Putamen (tissue), 1 donor: ENCODE measurements at regions not wholly inside any gene's neighbourhood (a gene's known extent, or its start where the extent isn't known, plus 50 kb on each side); places are given as distances from the start of the nearest gene placed in this dataset.
A peak's percentile ranks its signal among the peaks of the same experiment; 100 is the strongest.
"Not testable (repeated sequence)": the region's sequence is repeated elsewhere in the genome, so short reads cannot be mapped to it uniquely, and the experiment has no call there.

Source experiments
- DNase-seq: peaks from one replicate; pipeline ENCODE4 v3.0.0-alpha.2; 2016; ENCODE audit warnings: low spot score

DNA sequence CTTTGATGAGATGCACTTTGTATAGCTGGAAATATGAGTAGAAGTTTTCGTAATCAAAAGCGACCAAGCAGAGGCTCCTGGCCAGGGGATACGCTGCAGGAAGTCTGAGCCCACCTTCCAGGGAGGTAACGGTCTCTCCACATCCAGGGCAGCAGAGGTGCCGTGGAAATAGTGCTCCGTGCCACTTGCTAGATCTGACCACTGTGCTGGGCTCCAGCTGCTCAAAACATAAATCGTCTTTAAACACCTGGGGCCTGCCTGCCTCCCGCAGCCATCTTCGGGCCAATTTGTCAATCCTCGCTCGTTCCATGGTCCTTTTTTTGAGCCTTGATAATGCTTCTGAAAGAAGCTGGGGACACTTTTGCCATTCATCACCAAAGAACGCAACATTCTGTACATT lies 445.0 kb downstream of the ZNF536 start:
- DNase-seq, result no peak

DNA sequence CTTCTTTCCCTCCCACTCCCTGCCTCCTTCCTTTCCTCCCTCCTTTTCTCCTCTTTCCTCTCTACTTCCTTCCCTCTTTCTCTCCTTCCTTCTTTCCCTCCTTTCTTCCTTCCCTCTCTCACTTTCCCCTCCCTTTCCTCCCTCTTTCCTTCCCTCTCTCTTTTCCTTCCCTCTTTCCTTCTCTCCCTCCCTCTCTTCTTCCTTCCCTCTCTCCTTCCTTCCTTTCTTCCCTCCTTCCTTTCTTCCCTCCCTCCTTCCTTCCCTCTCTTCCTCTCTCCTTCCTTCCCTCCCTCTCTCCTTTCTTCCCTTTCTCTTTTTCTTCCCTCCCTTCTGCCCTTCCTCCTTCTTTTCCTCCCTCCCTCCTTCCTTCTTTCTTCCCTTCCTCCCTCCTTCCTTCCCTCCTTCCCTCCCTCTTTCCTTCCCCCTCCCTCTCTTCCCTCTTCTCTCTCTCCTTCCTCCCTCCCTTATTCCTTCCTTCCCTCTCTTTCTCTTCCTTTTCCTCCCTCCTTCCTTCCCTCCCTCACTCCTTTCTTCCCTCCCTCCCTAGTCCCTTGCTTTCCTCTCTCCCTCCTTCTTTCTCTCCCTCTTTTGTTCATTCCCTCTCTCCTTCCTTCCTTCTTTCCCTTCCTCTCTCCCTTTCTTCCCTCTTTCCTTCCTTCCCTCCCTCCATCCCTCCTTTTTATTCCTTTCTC lies 443.9 kb downstream of the ZNF536 start:
- DNase-seq, result no peak

DNA sequence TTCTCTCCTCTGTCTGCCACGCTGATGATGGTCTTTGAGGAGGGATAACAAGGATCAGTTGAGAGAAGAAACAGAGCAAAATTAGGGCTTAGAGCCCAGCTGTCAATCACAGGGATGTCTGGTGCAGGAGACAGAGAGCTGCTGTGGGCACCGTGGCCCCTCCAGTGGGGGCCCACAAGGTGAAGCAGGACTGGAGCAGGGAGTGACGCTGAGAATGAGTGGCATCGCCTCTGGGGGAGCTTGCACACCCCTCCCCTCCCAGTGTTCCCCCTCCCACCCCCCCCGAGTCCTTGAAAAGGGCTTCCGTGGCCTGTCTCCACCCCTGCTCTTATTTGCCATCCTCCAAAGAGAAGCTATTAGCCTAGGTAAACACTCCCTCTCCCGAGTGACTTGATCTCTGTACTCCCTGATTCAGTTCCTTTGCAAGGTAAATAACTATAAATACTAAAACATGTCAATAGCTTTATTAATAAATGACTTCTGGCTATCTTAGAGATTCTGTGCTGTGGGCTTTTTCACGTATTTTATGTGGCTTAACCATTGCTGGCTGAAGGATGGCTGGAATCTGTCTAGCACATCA lies 440.0 kb downstream of the ZNF536 start:
- DNase-seq, result no peak

DNA sequence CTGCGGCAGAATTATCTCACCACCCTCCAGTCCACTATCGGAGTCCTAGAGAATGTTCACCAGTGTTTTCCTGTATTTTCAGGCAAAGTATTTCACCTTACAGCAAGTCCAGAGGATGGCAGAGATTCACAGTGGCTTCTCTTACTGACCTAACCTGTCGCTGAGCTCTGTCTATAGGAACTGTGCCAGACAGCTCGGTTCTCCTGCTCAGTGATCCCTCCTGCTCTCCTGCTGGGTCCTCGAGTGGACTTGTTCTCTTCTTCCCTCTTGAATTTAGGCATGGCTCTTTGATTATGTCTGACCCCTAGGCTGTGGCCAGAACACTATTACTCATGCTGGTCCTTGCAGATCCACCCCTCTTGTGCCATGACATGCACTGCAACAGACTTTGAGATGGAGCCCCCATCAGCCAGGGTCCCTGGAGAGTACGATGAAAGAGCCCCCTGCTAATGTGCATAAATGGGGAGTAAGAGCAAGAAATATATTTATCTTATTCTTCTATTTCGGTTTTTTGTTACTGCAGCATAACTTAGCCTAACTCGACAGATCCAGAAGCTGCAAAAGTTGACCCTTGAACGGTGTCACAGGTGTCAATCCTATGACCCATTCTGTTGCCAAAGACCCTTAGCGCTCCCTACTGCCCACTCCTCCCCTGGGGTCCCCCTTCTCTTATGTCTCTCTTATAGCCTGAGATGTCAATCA lies 439.4 kb downstream of the ZNF536 start:
- no peak for DNase-seq

DNA sequence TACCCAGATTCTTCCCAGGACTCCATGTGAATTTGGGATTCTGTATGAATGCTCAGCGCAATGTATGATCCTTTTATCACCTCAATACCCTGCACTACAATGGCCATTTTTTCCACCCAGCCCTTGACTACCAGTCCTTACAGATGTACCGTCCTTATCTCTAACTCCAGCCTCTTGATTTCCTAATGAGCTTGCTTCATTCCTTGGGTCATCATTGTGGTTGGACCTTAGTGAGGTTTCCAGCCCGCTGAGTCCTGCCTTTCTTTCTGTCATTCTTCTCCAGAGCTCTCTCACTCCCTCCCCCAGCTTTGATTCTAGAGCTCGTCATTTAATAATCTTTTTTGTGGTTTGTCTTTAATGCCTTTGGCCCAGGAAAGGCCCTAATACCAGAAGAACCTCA lies 438.5 kb downstream of the ZNF536 start:
- no peak for DNase-seq

DNA sequence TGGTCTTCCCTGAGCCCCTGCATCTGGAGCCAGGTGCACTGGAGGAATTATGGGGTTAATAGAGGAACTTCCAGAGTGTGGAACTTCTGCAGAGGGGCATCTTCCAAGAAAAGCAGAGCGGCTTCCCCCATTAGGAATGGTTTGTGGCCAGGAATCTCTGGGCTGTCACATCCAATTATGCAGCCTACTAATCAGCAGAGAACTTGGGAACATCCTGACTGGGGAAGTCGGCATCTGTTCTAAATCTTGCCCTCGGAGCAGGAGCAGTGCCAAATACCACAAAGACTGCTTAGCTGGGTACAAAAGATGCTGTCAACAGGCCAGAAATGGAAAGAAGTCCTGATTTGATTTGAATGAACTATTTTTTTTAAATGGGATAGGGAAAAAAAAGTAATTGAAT lies 435.1 kb downstream of the ZNF536 start:
- no peak for DNase-seq

DNA sequence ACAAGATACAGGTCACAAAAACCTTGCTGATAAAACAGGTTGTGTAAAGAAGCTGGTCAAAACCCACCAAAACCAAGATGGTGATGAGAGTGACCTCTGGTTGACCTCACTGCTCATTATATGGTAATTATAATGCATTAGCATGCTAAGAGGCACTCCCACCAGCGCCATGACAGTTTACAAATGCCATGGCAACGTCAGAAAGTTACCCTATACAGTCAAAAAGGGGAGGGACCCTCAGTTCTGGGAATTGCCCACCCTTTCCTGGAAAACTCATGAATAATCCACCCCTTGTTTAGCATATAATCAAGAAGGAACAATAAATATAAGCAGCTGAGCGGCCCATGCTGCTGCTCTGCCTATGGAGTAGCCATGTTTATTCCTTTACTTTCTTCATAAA lies 434.1 kb downstream of the ZNF536 start:
- no peak for DNase-seq

DNA sequence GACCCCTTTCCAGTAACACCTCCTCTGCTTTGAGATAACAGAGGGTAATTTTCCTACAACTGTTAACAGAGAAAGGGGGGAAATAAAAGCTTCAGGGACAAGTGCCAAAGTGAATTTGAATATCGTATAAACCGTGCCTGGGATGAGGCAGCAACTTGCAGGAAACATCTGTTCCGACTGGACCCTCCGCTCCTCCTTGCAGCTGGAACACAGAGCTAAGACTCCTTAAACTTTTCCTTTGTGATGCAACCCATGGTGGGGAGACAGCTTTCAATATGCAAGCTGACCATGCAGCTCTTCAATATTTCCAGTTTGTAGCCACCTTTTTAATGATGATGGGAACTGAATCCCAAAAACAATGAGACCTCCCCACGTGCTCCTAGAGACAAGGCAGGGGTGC lies 432.6 kb downstream of the ZNF536 start:
- no peak for DNase-seq

DNA sequence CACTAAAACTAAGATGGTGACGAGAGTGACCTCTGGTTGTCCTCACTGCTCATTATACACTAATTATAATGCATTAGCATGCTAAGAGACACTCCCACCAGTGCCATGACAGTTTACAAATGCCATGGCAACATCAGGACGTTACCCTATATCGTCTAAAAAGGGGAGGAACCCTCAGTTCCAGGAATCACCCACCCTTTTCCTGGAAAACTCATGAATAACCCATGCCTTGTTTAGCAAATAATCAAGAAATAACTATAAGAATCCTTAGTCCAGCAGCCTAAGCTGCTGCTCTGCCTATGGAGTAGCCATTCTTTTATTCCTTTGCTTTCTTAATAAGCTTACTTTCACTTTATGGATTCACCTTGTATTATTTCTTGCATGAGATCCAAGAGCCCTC lies 432.1 kb downstream of the ZNF536 start:
- not testable (repeated sequence) for DNase-seq

DNA sequence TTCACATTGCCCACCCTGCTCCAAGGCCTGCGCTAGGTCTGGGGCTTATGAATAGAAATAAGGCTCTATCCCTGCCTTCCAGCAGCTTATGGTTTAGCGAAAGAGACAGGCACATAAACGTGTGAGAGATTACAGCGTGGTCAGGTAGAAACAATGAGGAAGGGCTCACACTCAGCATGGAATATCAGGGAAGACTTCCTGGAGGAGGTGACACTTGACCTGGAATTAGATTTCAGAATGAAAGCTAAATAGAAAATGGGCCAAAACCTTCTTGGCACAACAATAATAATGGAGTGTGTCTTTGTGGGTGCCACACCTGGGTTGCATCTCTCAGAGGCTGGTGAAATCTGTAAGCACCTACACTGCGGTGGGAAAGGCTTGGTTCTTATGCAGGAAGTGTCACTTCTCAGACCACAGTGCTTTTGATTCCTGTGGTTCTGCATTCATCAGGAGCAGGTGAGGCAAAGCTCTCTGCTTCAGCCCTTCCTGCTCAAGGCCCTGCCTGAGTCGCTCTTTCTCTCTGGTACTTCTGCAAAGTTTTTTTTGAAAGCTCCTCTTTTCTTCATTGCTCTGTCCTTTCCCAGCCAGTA lies 430.3 kb downstream of the ZNF536 start:
- DNase-seq, result no peak

DNA sequence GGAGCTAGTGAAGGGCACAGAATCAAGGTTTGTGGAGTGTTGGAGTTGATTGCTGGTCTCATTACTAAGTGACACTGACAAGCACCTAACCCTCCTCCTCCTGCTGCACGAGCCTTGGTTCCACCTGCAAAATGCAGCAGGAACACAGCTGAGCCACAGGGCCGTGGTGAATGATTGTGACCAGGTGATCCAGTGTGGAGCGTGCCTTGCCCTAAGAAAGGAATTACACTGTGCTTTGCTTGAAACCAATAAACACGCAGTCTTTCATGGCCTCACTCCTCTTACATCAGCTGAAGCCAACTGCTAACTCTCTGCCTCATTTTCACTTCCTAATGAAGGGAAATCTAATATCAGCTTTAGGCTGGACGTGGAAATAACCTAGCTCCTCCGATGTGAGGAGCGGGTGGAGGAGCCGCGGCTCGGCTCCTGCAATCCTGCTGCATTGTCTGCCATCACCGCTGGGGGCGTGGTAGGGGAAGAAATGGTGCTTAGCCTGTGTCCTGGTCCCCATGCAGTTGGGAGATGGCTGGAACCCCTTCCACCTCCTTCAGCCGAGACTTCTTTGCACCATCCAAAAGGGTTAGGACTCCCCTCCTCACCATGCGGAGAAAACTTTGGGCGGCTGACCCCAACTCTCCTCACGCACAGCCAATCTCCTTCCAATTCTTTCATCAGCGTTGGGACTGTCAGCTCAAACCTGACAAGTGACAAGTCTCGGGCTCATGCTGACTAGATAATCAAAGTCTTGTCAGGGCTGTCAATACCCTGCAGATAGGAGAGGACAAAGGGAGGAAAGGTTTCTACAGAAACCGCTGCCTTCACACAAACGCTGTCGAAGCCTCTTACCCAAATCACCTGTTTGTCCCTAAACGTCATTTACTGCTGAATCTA lies 427.9 kb downstream of the ZNF536 start:
- peak; percentile 9 for DNase-seq

DNA sequence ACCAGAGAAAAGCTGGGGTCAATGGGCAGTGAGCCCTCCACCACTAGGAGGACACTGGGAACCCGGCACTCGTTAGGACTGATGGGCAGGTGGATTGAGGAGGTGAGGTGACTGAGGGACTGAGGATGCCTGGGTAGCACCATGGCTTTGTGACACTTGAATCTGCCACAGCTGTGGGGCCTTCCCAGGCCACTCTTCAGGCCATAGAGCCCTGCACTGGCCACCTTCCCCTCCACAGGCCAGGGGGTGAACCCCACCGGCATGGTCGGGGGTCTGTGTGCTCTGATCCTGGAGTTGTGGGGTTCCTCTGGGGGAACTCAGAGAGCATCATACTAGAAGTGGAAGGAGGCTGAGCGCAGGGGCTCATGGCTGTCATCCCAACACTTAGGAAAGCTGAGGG lies 423.5 kb downstream of the ZNF536 start:
- DNase-seq, result no peak

DNA sequence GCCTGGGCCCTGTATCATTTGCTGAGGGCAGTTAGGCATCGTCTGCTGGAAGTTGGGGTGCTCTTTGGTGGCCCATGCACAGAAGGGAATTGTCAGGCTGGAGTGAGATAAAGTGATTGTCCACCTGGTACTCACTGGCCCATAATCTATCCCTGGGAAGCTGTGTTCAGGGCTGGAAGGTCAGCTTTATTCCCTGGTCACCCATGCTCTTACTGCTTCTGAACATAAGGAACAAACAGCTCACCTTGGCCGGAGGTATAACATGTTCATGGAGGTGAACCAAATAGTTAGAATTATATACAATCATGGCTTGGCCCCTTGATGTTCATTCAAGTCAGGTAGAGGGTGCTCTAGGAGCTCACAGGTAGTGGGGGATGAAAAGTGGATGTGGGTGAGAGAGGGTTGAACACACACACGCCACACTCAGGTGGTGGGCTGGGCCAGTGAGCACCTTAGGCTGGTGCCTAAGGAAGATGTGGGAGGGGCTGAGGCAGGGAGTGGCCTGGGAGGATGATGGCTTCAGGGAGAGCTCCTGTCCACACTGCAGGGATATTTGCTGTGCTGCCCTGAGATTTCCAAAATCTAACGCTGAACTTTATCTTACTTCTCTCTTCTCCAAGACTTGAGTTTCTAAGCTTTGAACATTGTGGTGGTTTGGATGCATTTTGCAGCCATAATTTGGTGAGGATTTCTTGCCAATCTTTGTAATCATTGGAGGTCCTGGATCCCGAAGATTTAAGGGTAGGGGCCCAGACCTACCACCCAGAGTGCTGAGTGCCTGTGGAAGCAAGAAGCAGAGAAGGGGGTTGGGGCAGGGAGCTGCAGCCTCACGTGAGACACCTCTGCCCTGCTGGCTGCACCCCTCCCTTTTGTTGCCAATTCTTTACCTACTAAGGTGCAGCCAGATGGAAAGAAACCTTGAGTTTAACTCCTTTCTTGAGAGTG lies 420.6 kb downstream of the ZNF536 start:
- no peak for DNase-seq

DNA sequence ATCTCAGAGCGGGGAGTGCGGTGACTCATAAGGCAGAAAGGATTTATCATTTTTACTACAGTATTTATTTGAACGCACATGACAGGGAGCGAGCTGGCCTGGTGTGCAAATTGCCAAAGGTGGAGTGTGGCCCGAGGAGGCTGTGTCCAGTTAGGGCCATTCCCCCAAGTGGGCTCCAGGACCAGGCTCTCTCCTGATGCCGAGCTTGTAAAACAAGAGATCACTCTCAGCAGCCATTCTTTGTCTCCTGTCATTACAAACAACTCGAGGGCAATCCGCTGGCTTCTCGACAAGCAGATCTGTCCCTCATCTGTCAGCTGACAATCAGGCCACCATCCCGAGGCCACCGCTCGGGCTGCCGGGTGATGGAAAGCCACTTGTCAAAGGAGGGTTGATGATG lies 418.9 kb downstream of the ZNF536 start:
- DNase-seq, result no peak

DNA sequence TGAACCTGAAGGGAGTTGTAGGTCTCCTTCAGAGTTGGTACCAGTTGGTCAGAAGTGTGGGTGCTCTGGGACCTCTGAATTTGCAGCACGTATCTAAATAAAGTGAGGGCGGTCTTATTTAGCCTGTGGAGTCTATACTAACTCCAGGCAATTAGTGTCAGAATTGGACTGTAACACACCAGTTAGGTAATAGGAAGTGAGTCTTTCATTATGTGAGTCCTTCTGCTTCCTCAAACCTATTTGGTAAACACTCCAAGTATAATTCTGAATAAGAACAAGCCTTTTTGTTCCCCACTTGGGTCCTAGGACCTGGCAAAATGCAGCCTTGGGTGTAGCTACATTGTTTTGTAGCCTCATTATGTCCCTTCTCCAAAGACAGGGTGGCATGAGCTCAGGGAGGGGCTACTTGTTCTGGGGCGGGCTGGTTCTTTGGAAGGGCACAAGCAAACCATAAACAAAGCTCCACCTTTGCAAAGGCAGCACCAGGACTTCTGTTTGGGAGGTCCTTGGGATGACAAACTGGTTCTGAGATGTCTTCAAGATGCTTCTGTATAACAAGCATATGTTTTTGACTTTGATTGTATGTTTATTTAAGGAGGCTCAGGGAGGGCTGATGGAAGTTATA lies 418.0 kb downstream of the ZNF536 start:
- DNase-seq, result no peak

DNA sequence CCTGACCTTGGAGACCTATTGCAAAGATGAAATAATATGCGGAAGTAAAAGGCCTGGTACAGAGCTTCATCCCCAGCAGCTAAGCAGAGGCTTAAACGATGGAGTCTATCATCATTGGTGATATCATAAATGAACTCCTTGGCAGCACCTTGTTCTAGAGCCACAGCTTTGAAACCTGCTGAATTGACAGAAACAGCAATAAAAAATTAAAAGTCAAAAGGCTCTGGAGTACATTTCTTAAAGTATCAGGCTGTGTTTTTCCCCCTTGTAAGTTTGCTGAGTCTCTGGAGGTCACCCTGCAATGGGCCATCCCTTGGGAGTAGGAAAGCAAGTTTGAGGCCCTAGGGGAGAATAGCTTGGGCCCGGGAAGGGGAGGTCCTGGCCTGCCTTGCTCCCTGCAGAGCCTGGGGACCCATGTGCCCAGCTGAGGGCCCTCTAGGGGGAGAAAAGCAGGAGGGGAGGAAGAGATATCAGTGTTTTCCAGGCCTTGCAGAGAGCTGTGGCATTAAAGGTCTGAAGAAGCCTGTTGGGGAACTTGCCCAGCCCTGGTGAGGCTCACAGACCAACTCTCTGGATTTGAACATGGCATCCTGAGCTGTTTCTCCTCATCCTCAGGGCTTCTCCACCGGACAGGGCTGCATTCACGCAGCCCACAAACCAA lies 416.1 kb downstream of the ZNF536 start:
- DNase-seq, result no peak

DNA sequence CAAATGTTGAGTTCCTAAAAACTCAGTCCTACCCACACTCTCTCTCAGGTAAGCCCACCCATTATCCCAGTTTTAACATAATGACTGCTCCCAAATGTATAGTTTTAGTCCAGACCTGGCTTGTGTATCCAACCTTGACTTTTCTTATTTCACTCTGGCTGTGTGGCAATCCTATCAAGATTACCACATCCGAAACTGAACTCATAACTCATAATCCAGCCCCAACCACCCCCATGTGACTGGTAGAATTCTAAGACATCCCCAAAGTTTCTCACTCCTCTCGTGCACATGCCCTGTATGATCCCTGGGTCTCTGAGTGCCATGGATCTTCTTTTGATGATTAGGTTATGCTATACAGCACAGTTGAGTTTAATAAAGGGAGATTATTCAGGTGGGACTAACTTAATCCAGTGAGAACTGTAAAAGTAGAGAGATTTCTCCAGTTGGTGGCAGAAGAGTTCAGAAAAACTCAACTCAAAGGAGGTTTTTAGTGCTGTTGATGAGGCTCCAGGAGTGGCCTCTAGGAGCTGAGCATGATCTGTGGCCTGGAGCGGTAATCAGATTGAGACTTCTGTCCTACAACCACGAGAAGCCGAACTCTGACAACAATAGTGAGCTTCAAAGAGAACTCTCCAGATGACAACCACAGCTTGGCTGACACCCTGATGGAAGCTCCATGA lies 413.4 kb downstream of the ZNF536 start:
- no peak for DNase-seq

DNA sequence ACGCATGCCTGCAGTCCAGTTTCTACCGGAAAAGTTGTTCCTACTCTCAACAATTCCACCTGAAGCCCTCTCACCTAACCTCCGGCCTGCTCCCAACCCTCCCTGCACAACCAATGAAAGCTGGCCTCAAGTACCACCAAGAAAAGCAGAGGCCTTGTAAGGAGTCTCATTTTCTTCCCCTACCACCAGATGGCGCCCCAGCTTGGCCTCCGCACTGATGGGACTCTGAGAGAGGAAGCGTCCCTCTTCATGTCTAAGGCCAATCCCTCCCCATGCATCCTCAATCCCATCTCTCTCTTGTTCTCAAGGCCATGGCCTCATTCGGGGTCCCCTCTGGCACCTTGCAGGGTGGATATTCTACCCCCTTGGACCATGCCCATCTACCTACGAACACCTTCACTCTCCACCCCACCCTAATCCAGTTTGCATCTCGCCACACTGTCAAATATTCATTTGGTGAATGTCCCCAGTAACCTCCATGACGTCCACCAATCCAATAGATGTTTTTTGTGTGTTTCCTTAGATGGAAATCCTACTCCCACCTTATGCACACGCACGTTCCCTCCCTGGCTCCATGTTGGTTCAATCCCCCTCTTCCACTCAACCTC lies 412.8 kb downstream of the ZNF536 start:
- DNase-seq, result peak; percentile 16

DNA sequence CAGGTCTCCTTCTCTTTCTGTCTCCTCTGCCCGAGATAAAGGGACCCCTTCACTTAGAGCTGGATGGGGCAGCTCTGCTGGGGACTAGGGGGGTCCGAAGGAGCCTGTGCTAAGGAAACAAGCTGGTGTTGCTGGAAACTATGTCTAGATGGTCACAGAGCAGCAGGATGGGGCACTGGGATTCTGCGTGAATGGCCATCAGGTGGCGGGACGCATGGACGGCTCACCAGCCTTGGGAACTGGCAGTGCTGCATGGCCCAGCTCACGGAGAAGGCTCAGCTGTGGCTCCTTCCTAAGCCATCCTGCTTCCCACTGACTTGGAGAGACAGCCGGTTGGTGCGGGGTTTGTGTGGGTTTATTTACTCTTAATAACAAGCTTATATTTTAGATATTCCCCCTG lies 411.8 kb downstream of the ZNF536 start:
- DNase-seq, result no peak
